GM21360 (cell line): ENCODE measurements at regions not wholly inside any gene's neighbourhood (a gene's known extent, or its start where the extent isn't known, plus 50 kb on each side); places are given as distances from the start of the nearest gene placed in this dataset.
"Not testable (repeated sequence)": the region's sequence is repeated elsewhere in the genome, so short reads cannot be mapped to it uniquely, and the experiment has no call there.

Experiments used
- ATAC-seq: cut with Tn5 transposase; IDR thresholded peaks from one replicate; pipeline ENCODE4 v1.9.1; 2021; ENCODE audit warnings: mild to moderate bottlenecking, moderate library complexity; ENCODE audit not compliant: unreplicated experiment

GRCh38 chrX:120719622-120720021 lies 89.8 kb upstream of the C1GALT1C1 start:
- no peak for ATAC-seq

DNA sequence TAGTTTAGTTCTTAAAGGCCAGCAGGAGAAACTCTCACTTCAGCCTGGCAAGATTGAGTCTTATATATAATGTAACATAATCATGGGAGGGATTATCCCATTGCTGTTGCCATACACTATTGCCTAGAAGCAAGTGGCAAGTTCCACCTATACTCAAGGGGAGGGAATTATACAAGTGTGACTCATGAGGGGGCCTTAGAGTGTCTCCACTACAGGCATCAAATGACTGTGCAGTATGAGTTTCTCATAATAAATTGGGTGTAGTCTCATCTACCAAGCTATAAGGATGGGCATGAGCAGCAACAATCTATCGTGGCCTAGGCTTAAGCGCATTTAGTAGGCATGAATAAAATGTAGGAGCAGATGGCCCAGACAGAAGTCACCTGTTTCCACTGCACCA lies 89.1 kb upstream of the C1GALT1C1 start:
- no peak for ATAC-seq

- ATAC-seq: not testable (repeated sequence)
Observed at GRCh38 chrX:120702337-120702736, 72.5 kb upstream of the C1GALT1C1 start.

DNA sequence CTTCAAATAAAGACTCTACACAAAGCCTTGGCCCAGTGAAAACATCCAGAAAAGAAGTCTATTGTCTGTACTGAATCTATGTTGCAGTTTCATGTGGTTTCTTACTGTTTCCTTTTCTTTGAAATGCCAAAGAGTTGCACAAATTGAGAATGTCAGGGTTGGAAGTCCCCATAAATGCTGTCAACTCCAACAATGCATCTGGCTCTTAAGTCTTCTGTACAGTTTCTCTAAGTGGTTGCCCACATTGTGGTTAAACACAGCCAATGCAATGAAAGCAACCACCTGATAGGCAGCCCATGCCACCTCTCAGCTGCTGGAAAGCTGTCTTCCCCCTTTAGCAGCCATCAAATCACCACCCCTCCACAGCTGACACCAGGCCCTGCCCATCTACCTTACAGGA lies 67.2 kb upstream of the C1GALT1C1 start:
- ATAC-seq: peak; percentile 82

DNA sequence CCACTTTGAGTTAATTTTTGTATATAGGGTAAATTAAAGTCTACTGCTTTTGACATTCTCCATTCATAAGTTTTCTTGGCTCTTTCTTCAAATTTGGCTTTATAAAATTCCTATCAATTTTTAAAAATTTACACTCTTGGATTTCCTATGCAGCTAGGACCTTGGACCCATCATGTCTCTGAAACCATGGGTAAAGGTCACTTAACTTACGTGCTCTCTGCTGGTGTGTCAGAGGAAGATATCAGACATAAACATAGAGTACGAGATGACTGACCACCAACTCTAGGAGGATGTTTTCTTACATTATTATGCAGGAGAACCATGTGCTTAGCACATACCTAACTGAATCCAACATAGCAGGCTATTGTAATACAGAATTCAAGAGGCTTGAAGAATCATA lies 62.5 kb upstream of the C1GALT1C1 start:
- no peak for ATAC-seq

GRCh38 chrX:120690941-120691340 lies 61.1 kb upstream of the C1GALT1C1 start:
- ATAC-seq: no peak

- no peak for ATAC-seq
Observed at GRCh38 chrX:120690344-120690743, 60.5 kb upstream of the C1GALT1C1 start.

GRCh38 chrX:120680090-120680489 lies 50.2 kb upstream of the C1GALT1C1 start:
- ATAC-seq: no peak
